Stimulated activated CD4-positive, alpha-beta T cell treated with anti-CD3 and anti-CD28 coated beads, Interleukin-1b, Interleukin-23, amount 100 ng/mL, for 48 hours (primary cell): ENCODE measurements at regions not wholly inside any gene's neighbourhood (a gene's known extent, or its start where the extent isn't known, plus 50 kb on each side); places are given as distances from the start of the nearest gene placed in this dataset.
"Not testable (repeated sequence)": the region's sequence is repeated elsewhere in the genome, so short reads cannot be mapped to it uniquely, and the experiment has no call there.

Experiments used
- DNase-seq: peaks from one replicate; pipeline ENCODE4 v3.0.0-alpha.2; 2020

GRCh38 chr2:56813490-56813889 is 629.7 kb downstream of the CCDC85A start:
- DNase-seq, result no peak

DNA sequence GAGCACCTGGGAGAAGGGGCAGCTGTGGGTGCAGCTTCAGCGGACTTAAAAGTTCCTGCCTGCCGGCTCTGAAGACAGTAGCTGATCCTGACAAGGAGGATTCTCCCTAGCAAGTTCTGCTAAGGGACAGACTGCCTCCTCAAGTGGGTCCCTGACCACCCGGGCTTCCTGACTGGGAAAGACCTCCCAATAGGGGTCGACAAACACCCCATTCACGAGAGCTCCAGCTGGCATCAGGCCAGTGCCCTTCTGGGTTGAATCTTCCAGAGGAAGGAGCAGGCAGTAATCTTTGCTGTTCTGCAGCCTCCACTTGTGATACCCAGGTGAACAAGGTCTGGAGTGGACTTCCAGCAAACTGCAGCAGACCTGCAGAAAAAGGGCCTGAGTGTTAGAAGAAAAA is 632.9 kb downstream of the CCDC85A start:
- no peak for DNase-seq

DNA sequence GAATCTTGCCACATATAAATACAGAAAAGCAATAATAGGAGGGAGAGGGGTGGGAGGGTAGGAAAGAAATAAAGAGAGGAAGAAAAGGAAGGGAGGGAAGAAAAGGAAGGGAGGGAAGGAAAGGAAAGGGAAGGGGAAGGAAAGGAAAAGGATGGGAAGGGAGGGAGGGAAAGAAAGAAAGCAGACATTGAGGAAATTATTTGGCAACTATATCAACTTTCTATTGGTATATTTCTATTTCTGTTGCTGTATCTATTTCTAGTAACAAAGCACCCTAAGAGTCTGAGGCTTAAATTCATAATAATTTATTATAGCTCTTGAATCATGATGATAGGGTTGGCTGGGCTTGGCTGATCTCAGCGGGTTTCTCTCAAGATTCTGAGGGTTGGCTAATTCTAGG is 648.0 kb downstream of the CCDC85A start:
- DNase-seq, result no peak

DNA sequence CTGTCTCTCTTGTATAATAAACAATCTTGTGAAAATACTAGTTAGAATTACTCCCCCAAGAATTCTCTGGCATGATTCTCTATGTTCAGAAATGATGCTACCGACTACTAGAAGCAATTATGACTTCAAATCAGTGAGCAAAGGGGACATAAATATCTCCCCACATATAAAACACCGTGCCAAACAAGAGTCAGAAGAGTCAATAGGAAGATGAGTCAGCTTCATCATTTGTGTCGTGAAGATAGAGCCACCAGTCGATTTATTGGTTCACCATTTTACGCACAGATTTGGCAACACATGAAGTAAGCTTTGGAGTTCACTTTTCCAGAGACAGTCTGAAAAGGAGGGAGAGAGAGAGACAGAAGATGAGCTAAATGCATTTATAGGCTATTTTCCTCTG is 650.9 kb downstream of the CCDC85A start:
- no peak for DNase-seq

- DNase-seq, result not testable (repeated sequence)
Observed at GRCh38 chr2:56840009-56840408, 656.2 kb downstream of the CCDC85A start.

DNA sequence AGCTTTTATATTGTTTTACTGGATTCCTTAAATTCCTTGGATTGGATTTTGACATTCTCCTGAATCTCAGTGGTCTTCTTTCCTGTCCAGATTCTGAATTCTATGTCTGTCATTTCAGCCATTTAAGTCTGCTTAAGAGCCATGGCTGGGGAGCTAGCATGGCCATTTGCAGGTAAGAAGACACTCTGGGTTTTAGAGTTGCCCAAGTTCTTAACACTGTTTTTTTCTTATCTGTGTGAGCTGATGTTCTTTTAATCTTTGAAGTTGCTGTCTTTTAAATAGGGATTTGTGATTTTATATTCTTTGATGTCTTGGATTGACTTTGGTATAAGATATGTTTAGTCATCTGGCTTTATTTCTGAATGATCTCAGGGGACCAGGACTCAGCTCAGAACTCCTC is 677.2 kb downstream of the CCDC85A start:
- DNase-seq, result no peak

GRCh38 chr2:56871644-56872043 is 687.9 kb downstream of the CCDC85A start:
- no peak for DNase-seq

GRCh38 chr2:56874717-56875116 is 690.9 kb downstream of the CCDC85A start:
- DNase-seq, result no peak

- DNase-seq, result no peak
Observed at GRCh38 chr2:56889738-56890137, 705.9 kb downstream of the CCDC85A start.

DNA sequence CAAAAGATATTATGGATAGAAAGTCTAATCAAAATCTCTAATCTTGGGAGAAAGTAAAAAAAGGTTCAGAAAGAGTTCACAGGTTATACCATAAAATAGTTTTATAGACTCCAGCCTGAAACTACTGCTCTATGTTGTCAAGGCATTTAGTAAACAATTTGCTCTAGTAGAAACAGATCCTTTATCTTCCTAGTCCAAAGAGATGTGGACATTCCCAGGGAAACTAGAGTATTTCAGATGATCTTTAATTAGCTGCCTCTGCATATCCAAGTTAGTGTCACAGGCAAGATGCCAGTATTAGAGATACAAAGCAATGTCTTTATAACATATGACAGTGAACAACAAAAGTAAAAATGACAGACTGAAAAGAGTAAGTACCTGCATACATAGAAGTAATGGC is 708.6 kb downstream of the CCDC85A start:
- no peak for DNase-seq

DNA sequence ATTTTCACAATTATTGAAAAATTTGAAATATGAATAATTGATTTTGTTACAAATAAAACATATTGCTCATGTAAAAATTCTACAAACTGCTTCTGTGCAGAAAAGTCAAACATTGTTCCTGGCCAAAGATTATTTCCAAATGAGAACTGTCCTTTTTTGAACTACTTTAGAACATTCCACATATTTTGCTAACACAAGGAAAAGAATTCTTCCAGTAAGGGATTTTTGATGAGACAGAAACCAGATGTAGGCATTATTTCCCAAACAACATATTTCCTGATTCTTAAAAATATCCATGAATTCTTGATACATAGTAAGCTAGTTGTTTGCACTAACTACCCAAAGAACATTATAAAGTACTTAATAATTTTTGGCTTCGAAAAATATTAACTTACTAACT is 715.2 kb downstream of the CCDC85A start:
- DNase-seq, result no peak

- no peak for DNase-seq
Observed at GRCh38 chr2:56912490-56912889, 728.7 kb downstream of the CCDC85A start.

GRCh38 chr2:56918790-56919189 is 735.0 kb downstream of the CCDC85A start:
- no peak for DNase-seq

GRCh38 chr2:56933976-56934375 is 750.2 kb downstream of the CCDC85A start:
- DNase-seq, result no peak

DNA sequence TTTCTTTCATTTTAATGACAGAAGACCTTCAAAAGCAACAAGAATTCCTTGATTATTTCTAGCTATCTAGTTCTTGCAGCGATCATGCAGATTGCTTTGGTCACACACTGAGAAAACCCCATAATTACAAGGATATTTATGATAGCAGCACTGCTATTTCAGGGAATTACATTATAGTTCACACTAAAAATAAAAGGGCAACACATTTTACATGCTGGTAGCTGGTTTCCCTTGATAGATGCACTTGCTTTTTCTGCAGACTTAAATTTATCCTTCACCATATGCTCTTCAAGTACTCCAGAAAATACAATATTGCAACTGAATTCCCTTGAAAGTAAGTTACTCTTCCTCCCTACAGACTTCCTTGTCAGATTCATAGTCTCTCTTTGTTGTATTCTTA is 751.1 kb downstream of the CCDC85A start:
- no peak for DNase-seq

GRCh38 chr2:56940054-56940453 is 756.3 kb downstream of the CCDC85A start:
- no peak for DNase-seq

- DNase-seq, result no peak
Observed at GRCh38 chr2:56952871-56953270, 769.1 kb downstream of the CCDC85A start.

DNA sequence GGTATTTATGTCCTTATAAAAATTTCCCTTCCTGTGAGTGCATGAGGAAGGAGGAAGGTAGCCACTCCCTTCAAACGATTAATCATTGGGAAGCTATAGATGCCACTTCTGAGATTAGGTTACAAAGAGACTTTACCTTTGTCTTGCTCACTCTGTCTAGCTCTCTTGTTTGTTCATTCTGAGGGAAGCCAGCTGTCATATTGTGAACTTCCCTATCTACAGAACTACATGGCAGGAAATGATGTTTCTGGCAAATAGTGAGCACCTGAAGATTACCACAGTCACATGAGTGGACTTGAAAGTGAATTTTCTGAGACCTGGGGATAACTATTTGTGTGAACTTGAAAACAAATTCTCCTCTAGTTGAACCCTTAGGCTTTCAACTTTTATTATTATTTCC is 776.8 kb downstream of the CCDC85A start:
- DNase-seq, result no peak

DNA sequence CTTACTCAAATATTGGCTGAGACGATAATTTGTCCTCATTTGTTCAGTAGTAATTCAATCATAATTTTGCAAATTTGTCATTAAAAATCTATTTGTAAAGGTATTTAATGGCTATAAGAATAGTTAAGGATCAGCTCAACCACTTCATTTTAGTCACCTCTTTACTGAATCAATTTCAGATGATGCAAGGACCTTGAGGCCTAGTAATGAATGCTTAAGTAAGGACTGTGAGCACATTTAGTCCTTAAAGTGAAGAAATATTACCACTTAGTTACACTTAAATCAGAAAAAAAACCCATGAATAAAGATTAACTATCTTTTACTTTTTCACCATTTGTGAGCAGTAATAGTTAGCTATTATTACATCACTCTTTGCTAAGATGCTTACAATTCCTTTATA is 778.9 kb downstream of the CCDC85A start:
- no peak for DNase-seq

DNA sequence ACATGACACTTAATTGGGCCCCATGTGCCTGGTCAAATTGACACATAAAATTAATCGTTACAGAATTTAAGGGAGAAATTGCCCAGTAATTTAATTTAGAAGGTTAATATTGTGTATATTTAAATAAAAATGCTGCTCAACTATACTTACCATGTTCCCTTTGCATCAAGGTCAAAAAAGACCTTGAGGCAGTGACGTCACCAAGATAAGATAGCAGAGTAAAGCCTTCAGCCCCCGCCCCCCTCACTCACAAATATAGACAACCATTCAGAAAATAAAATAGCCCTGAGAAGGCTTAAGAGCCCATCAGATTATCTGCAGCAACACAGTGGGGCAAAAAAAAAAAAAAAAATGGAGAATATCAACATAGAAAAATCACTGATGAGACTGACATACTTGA is 785.7 kb downstream of the CCDC85A start:
- DNase-seq, result no peak

DNA sequence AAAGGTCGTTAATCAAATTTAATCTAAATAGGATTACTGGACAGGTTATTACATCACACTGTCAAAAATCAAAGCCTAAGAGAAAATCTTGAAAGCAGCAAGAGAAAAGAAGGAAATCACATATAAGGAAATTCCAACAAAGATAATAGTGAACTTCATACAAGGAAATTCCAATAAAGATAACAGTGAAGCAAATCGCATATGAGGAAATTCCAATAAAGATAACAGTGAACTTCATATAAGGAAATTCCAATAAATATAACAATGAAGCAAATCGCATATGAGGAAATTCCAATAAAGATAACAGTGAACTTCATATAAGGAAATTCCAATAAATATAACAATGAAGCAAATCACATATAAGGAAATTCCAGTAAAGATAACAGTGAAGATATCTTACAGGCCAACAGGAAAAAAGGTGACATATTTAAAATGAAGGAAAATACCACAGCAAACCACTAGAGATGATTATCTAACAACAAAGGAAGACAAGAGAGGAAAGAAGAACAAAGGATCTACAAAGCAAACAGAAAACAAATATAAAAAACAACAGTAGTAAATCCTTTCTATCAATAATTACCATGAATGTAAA is 787.7 kb downstream of the CCDC85A start:
- no peak for DNase-seq

GRCh38 chr2:56981554-56981953 is 797.8 kb downstream of the CCDC85A start:
- DNase-seq, result no peak

DNA sequence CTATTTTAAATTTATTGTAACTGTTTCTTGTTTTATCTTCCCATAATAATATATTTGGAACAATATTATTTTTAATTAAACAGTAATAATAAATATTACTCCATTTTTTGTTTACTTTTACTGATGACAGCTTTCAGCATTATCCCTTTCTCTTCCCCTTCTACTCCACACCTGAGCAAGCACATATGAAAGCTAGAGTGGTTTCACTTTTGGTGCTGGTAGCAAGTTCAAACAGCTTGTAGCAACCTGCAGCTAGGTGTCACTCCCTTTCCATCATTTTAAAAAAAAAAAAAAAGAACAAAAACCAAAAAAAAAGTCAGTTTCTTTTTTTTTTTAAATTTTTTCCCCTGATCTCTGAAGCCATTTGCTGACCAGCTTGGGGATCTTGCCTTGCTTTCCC is 801.8 kb downstream of the CCDC85A start:
- no peak for DNase-seq

DNA sequence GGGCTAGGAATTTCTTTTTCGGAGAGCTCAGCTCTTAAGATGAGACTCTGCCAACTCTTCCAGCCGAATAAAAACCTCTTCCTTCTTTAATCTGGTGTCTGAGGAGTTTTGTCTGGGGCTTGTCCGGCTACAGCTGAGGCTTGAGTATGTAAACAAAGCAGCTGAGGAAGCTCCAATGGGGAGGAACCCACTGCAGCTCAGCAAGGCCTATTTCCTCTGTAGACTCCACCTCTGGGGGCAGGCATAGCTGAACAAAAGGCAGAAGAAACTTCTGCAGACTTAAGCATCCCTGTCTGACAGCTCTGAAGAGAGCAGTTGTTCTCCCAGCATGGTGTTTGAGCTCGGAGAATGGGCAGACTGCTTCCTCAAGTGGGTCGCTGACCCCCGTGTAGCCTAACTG is 838.7 kb downstream of the CCDC85A start:
- no peak for DNase-seq

DNA sequence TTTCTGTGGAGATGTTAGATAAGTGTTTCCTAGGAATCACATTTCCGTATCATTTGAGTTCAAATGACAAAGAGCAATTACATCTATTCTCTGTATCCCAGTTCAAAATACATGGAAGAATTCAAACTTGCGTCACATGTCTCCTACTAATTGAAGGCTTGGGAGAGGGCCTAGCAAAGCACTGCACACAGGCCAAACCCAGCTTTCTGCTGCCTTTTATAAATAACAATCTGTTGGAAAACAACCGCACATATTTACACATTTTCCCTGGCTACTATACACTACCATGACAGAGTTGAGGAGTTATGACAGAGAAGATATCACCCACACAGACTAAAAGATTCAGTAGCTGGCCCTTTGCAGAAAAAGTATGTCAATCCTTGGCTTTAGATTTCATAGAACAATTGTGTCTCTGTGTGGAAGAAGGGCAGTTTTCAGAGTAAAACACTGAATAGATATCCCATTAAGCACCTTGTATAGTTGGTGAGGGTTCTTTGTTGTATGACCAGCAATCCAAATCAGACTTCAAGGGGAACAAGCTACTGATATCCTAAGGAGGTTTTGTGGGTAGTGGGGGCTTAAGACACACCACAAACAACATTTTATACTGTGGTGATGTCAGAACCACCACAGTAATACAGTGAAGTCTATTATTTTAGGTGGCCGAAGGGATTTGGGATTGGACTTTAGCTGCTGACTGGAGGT is 861.3 kb downstream of the CCDC85A start:
- no peak for DNase-seq
